22Rv1 (cell line): ENCODE measurements at regions not wholly inside any gene's neighbourhood (a gene's known extent, or its start where the extent isn't known, plus 50 kb on each side); places are given as distances from the start of the nearest gene placed in this dataset.

ENCODE experiments used
- CTCF ChIP-seq: fragments of 450-650 bp; IDR thresholded peaks from 2 replicates; pipeline ENCODE4 v1.5.1; 2017; ENCODE audit warnings: mild to moderate bottlenecking
- ZFX ChIP-seq: fragments of 450-650 bp; IDR thresholded peaks from 2 replicates; pipeline ENCODE4 v1.6.1; 2017; ENCODE audit warnings: antibody characterized with exemption, borderline replicate concordance

GRCh38 chr20:54340206-54340605 is 132.3 kb downstream of the PFDN4 start:
- TF ChIP-seq CTCF (no peak), ZFX (no peak)
